Hippocampal formation (tissue), 2 donors: ENCODE measurements at regions not wholly inside any gene's neighbourhood (a gene's known extent, or its start where the extent isn't known, plus 50 kb on each side); places are given as distances from the start of the nearest gene placed in this dataset.

Source experiments
- DNase-seq, 2 donors: peaks; one replicate each; lab custom pipeline; 2025; lab: John Stamatoyannopoulos, UW

- DNase-seq: no peak
Measured at GRCh38 chr9:87085073-87085472, 137.8 kb upstream of the GAS1 start.

DNA sequence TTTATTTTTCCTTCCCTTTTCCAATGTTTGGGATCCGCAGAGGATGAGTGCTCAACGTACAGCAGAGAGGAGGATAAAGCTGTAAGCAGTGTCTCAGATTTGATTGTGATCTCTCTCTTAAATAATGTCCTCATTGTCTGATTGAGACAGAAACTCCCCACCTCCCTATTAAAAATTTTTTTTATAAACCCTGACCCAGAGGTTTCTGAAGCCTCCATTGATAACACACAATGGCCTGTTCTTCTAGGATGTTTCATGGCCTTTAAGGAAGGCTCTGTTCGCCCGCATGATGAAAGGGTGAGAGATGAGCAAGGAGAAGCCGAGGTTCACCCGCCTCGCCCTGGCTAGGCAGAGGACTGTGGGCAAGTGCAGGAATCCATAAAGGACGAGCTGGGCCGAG lies 138.2 kb upstream of the GAS1 start:
- DNase-seq: no peak

DNA sequence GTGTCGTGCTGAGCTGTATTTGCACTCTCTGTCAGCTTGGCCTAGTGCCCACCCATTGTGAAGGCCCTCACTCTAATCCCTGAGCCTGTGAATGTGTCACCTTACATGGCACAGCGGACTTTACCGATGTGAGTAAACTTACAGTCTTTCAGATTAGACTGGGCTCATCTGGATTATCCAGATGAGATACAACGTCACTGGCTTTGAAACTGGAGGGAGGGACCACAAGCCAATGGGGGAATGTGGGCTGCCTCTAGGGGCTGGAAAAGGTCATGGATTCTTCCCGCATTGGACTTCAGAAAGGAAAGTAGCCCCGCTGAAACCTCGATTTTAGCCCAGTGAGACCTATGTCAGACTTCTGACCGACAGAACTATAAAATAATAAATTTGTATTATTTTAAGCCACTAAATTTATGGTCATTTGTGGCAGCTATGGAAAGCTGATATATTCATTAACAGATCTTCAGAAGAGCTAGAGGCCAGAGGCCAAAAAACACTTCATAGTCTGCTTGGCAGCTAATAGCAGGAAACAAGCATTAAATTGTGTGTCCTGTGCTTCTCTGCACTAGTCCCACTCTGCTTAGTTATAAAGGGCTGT lies 139.0 kb upstream of the GAS1 start:
- DNase-seq: no peak

- no peak for DNase-seq
Measured at GRCh38 chr9:87087197-87087596, 139.9 kb upstream of the GAS1 start.

DNA sequence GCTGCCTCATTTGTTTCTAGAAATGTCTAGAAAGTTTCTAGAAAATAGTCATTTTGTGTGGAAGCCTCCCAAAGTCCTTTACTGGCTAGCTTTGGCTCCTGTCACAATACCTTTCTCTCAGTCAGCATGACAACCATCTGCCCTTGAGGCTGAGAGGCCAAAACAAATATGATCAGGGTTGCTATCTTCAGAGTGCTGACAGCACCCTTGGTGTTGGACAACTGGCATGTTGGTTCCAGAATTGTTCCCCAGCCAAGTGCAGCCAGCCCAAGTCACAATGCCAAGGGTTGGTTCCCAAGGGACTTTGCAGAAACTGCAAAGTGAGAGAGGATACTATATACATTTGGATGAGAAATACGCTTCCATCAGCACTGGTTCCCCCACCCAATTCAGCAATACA lies 140.9 kb upstream of the GAS1 start:
- DNase-seq: no peak

- DNase-seq: no peak
Measured at GRCh38 chr9:87088621-87089365, 141.5 kb upstream of the GAS1 start.

- DNase-seq: no peak
Measured at GRCh38 chr9:87089506-87089905, 142.2 kb upstream of the GAS1 start.

DNA sequence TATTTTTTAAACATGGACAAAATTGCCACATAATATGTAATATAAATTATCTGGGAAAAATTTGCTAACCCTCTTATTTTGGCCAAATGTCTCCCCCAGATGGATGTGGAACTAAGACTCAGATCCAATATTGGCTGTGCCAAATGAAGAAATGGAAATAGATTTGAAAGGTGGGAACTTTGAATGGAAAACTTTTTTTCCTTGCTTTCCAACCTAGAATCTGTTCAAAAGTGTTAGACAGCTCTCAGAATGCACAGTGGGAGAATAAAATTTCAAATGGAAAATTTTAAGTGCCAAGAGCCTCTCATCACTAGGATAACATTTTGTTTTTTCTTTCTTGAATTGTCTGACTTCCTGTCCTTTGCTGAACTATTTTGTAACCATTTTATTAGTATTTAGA lies 142.6 kb upstream of the GAS1 start:
- no peak for DNase-seq

DNA sequence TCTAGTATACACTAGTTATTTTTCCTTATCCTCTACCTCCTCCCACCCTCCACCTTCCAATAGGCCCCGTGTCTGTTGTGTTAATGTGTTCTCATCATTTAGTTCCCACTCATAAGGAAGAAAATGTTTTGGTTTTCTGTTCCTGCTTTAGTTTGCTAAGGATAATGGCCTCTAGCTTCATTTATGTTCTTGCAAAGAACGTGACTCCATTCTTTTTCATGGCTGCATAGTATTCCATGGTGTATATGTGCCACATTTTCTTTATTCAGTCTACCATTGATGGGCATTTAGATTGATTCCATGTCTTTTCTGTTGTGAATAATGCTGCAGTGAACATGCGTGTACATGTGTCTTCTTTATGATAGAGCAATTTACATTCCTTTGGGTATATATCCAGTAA lies 146.5 kb upstream of the GAS1 start:
- no peak for DNase-seq

DNA sequence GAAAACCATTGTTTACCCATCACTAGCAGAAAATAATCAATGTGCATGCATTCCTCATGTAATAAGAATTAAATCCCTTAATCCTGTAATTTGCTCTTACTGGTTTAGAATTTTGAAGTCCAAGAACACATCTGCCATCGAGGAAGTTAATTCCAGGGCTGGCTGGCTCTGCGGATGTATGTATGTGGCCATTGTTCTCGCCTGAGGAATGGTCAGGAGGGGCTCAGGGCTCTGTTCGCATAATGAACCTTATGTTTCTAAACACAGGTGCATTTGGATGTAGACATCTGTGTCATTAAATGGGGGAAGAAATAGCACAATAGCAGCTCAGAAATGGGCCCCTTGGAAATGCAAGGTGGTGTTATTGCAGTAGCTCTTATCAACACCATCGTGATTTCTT lies 148.6 kb upstream of the GAS1 start:
- DNase-seq: no peak

DNA sequence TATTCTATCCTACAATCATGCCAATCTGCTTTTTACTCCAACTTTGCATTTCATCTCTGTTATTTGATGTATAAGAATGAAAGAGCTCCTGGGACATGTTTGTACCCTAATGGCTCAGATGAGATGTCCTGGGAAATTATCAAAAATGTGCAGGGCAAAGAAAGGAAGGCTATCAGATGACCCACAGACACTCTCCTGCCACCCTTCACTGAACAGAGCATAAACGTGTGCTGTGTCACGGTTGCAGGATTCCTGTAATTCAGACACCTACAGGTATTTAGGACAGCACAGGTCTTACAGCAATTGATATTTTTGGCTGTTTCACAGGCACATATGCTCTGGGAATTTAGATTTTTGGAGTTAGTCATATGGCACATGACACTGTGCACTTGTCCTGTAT lies 149.2 kb upstream of the GAS1 start:
- no peak for DNase-seq

DNA sequence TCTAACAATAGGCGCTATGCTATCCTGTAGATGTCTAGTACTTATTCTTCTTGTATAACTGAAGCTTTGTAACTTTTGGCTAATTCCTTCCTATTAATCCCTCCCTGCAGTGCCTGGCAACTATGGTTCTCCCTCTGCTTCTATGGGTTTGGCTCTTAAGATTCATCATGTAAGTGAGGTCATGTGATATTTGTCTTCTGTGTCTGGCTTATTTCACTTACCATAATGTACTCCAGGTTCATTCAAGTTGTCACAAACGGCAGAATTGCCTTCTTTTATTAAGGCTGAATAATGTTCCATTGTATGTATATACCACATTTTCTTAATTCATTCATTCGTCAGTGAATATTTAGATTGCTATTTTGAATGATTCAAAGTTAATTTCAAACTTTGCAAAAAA lies 149.9 kb upstream of the GAS1 start:
- no peak for DNase-seq

- no peak for DNase-seq
Measured at GRCh38 chr9:87099407-87099806, 152.1 kb upstream of the GAS1 start.

DNA sequence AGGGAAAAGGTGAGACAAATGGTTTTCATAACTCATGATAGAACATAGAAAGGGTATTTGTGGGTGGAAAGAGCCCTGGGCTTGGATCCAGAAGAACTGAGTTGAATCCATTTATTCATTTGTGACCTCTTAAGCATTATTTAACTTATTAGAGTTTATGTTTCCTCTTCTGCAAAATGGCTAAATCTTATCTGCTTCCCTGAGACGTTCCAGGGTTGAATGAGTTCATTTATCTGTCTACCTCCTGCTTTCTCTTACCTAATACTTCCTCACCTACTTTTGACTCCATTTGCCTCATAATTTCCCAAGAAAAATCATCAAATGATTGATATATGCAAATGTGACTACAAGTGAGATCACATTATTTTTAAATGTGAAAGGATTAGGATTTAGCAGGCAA lies 152.7 kb upstream of the GAS1 start:
- DNase-seq: no peak

GRCh38 chr9:87102126-87102525 lies 154.8 kb upstream of the GAS1 start:
- no peak for DNase-seq

GRCh38 chr9:87107072-87107471 lies 159.8 kb upstream of the GAS1 start:
- DNase-seq: no peak

- no peak for DNase-seq
Measured at GRCh38 chr9:87108661-87109060, 161.4 kb upstream of the GAS1 start.

DNA sequence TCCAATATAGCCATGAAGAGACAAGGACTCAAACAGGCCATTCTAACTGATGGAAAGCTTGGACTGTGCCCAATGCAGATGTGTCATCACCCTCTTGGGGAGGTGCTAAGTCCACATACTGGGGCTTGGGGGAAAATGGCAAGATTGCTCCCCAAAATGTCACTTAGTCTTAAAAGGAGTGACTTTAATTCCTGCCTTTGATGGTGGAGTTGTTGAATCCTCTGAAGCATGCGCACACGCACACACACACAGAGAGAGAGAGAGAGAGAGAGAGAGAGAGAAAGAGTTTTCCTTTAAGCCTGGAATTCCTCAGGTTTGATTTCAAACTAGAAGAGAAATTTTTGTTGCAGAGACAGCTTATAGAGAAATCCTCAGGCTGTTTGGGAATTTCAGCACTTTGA lies 161.9 kb upstream of the GAS1 start:
- DNase-seq: no peak

GRCh38 chr9:87109851-87110250 lies 162.5 kb upstream of the GAS1 start:
- no peak for DNase-seq

GRCh38 chr9:87111010-87111409 lies 163.7 kb upstream of the GAS1 start:
- no peak for DNase-seq

GRCh38 chr9:87112656-87113055 lies 165.3 kb upstream of the GAS1 start:
- no peak for DNase-seq

DNA sequence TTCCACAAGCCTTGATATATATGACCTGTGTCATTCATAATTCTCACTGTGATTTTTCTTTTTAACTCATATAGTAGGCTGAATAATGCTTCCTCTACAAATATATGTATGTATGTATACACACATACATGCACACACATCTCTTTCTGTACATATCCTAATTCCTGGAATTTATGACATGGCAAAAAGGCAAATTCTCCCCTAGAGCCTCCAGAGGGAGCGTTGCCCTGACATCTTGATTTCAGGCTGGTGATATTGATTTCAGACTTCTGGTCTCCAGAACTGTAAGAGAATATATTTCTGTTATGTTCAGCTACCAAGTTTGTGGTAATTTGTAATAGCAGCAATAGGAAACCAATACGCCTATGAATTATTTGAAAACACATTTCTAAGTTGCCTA lies 166.6 kb upstream of the GAS1 start:
- no peak for DNase-seq

- DNase-seq: no peak
Measured at GRCh38 chr9:87115785-87116184, 168.5 kb upstream of the GAS1 start.

GRCh38 chr9:87116492-87116891 lies 169.2 kb upstream of the GAS1 start:
- no peak for DNase-seq
